ENCODE measurements at regions not wholly inside any gene's neighbourhood (a gene's known extent, or its start where the extent isn't known, plus 50 kb on each side); places are given as distances from the start of the nearest gene placed in this dataset.
"Not testable (repeated sequence)": the region's sequence is repeated elsewhere in the genome, so short reads cannot be mapped to it uniquely, and the experiment has no call there.

DNA sequence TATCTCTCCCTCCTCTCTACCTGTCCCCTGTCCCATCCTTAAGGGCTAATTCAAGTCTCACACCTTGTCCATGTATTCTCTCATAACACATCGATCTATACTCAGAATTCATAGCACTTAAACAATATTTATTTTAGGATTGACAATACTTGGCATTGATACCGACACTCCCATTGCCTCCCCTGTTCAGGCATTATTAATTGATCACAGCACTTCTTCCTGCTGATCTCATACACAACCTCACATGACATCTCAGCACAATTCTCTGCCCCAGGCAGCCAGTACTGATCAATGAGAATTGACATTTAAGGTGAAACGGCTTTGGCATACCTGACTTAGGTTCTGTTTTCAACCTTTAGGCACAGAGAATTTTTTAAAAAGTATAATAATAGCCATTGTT is 582.4 kb upstream of the BRINP1 start:
- CTCF ChIA-PET: no interaction called here

DNA sequence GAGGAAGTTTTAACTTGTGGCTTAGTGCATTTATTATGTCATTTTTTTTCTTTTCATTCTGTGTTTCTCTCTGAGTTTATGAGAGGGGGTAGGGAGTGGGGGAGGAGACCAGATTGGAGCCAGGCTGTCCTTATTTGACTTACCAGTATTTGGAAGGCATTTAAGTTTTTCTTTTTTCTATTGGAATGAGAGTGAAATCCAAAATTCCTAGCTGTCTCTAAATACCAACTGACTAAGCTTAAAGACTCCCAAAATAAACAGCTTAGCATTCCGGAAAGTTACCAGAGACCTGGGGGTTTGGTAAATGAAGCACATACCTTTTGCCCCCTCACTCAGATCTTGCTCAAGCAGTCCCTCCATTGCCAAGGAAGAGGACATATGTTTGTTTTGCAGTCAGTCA is 581.9 kb upstream of the BRINP1 start:
- ChIA-PET CTCF (no interaction called here), POLR2A (no interaction called here)

More for the DNA sequence above, 582.4 kb upstream of the BRINP1 start:
- POLR2A ChIA-PET: no interaction called here

DNA sequence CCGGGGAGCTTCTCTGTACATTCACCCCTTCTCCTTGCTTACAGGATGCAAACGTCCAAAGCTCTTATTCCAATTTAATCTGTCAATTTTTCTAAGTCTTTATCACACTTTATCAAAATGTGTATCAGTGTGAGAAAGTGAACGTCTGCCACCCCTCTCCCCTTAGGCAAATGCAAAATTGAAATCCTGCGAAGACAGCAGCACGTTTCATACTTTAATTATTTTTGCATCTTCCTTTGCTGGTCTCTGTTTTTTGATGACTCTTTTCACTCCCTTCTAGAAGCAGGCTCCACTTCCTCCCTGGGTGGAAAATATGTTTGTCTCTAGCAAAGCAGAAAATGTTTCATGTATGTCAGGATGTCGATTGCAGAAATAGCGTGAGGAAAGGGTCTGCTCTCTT is 576.5 kb upstream of the BRINP1 start:
- ChIA-PET CTCF (no interaction called here), POLR2A (no interaction called here)

DNA sequence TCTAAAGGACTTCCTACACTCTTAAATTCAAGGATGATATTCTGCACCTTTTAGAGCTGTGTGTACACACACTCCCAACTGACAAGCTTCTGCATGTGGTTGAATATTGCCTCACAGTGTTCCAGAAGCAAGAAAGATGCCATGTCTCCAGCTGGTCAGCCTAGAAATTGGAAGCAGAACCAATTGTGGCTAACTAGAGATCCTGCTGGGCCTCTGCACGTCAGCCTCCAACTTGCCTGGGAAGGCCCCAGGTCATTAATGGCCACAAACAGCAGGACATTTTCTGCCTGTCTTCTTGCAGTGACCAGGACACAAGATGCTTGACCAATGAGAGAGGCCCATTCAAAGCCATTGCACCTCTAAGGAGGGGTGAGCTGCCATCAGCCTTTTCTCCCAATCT is 571.9 kb upstream of the BRINP1 start:
- ChIA-PET CTCF (no interaction called here), POLR2A (no interaction called here)

DNA sequence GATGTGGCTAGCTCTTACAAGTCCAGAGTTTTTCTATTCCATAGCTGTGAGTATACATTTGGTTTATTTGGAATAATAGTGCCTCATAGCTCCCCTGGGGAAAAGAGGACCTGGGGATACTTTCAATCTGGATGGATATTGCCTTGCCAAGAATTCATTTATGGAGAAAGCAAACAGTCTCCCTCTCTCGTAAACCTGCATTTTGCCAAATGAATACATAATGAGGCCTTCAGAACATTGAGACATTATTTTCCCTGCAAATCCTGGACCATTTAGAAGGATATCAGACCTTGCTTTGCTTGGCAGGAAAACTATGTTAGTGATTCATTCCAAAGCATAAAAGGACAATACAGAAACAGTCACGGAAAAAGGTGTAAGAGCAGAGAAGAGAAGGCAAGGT is 569.6 kb upstream of the BRINP1 start:
- POLR2A ChIA-PET: no interaction called here
- CTCF ChIA-PET: no interaction called here

DNA sequence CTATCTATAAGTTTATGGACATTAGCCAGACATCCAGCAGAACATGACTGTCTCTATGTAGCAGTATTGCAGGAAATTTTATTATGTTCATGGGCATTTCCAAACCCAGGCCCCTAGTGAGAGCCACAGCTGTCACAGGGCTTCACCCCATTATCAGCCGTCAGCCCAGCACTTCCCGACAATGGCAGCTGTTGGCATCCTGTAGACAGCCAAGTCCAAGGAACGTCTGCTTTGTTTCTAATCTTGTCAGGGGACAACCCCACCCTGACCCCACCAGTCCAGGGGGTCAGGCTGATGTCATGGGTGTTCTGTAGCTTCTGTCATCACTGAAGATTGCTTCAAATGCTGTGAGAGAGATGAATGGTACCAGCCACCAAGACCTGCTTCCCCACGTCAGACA is 565.3 kb upstream of the BRINP1 start:
- CTCF ChIA-PET: no interaction called here
- POLR2A ChIA-PET: no interaction called here

DNA sequence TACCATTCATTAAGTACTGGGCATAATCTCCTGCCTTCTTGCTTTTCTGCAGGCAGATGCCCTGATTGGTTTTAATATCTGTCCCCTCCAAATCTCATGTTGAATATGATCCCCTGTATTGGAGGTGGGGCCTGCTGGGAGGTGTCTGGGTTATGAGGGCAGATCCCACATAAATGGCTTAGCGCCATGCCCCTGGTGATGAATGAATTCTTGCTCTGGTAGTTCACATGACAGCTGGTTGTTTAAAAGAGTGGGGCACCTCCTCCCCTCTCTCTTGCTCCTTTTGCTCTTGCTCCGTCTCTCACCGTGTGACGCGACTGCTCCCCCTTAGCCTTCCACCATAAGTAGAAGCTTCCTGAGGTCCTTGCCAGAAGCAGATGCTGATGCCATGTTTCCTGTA is 564.0 kb upstream of the BRINP1 start:
- ChIA-PET CTCF (no interaction called here), POLR2A (no interaction called here)

DNA sequence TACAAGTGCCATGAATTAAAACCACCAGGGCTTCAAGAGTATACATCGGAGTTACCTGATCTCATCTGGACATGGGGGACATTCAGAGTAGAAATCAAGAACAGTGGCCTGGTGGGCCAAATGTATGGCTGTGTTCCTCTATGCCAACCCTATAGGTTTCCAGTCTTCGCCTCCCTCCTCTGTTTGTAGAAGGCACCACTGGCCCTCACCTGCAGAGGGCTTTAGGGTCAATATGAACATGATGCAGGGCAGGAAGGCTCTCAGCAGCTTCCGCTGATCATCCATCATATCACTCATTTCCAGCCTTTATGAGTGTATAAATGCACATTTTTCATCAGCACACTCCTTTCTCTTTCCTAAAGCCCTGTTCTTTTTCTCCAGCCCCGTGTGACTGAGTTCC is 555.5 kb upstream of the BRINP1 start:
- ChIA-PET POLR2A (no interaction called here), CTCF (no interaction called here)

DNA sequence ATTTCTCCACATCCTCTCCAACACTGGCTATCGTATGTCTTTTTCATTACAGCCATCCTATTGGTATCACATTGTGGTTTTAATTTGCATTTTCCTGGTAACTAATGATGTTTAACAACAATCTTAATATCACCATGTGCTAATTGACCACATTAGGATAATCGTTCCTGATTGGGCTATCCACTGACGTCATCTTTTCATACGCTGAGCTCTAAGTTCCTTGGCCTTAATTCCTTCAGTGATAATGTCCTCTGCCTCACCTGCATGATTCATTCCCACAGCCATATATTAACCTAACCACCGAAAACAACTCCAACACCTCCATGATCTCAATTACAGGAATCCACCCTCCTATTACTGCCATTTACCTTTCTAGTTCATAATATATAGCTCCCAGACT is 547.9 kb upstream of the BRINP1 start:
- POLR2A ChIA-PET: no interaction called here

DNA sequence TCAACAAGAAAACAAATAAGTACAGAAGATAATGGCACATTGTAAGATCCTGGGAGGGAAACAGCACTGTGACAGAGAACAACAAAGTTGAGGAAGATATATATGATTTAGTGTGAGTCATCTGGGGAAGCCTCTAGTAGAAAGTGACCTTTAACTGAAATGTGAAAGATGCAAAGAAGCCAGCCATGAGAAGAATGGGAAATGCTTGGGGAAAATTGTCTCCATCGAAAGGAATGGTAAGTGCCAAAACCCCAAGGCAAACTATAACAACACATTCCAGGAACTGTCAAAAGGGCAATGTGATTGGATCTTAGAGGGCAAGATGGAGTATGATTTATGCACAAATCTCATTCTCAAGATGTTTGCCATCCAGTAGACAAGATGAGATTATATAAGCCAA is 537.8 kb upstream of the BRINP1 start:
- ChIA-PET CTCF (no interaction called here), POLR2A (no interaction called here)

More for the DNA sequence above, 547.9 kb upstream of the BRINP1 start:
- CTCF ChIA-PET: no interaction called here

DNA sequence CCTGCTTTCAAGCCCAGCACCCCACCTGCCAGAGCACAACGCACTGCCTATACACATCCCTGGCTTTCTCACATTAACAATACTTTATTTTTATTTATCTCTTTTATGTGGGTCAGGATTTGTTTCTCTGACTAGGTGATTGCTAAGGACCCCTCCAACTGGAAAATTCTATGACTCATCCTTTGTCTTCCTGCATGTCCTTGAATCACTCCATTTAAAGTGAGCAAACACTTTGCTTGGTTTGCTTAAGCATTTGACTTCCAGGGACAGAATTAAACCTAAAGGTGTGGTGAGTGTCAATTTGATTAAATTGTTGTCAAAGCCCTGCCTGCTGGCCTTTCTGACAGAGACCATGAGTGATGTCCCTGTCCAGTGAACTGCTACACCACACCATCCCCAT is 536.5 kb upstream of the BRINP1 start:
- ChIA-PET POLR2A (no interaction called here), CTCF (interaction anchor here (0.6 kb wide), 1 partner anchor 233 kb away, joined by 3 read pairs; no protein-coding TSS in a partner anchor)

DNA sequence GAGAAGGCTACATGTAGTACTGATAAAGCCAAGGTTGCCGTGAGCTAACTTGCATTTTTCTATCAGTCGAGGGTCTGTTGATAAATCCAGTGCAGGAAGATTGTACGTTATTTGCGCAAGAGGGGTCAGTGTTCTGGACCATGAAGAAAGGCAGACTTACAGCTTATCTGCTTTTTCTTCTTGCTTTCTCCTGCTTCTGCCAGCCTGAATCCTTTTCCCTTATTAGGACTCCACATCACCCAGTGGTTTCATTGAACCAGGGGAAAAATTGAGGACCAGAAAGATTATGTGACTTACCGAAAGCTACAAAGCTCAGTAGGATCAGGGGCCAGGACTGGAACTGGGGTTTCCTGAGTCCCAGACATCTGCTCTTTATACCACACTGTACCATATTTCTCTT is 534.6 kb upstream of the BRINP1 start:
- CTCF ChIA-PET: no interaction called here
- POLR2A ChIA-PET: no interaction called here

DNA sequence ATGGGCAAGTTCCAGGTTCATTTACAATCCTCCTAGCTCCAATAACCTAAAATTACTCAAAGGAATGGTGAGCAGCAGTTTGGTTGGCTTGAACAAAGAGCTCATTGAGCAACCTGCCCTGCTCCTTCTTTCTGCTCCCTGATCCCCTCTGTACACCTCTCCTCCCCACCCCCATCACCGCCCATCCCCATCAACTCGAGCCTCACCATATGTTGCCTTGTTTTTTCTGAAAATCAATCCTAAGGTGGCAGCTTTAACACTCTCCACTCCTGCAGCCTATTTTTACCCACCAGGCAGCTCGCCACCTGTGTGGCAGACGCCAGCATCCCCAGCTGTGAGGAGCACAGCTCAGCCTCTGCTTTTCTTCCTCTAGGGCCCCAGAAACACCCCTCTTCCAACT is 533.4 kb upstream of the BRINP1 start:
- POLR2A ChIA-PET: no interaction called here
- CTCF ChIA-PET: no interaction called here

DNA sequence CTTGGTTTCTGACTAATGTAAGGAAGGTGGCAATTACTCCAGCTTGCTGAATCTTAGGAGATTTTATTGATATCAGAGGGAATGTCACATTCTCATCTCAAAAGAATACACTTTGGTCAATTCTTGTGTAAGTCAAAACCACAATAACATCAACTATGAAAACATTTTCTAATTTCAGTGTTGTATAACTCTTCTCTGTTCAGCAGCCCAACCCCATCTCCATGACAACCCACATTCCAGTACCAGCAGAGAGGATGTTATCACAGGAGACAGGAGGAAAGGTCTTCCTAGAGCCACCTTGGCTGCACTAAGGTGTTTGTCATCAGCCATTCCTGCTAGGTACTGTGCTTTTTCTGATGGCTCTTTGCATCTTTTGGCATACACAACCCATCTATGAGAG is 529.1 kb upstream of the BRINP1 start:
- CTCF ChIA-PET: no interaction called here
- POLR2A ChIA-PET: no interaction called here

DNA sequence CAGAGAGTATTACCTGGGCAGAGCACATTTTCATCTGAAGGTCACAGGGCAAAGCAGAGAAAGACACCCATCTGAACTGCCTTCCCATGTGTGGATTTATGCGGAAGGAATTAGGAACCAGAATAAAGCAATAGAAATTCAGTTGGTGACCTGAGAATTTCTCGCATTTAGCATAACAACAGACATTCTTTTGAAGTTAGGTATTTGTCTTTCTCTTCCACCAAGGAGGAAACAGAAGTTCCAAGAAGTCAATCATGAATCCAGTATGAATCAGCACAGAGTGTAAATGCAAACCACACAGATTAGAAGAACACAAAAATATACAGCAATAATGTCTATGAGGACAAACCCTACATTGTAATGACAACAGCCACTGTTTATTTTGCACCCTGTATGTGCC is 515.2 kb upstream of the BRINP1 start:
- CTCF ChIA-PET: no interaction called here
- POLR2A ChIA-PET: no interaction called here

DNA sequence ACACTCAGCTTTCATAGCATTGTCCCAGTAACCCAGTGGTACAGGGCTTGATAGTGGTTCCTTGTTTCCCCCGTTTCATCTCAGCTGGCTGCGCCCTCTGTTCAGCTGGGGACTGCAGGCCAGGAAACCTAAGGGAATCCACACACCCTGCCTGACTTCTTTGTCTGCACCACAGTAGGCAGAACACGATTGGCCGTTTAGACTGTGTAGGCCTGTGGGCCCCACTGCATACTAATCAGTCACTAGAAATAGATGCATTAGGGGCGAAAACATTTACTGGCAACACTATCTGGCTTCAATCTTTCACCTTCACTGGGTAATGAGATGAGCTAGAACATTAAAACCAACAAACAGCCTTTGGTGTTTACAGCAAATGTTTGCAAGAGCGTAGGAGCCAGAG is 512.7 kb upstream of the BRINP1 start:
- ChIA-PET POLR2A (no interaction called here), CTCF (no interaction called here)

DNA sequence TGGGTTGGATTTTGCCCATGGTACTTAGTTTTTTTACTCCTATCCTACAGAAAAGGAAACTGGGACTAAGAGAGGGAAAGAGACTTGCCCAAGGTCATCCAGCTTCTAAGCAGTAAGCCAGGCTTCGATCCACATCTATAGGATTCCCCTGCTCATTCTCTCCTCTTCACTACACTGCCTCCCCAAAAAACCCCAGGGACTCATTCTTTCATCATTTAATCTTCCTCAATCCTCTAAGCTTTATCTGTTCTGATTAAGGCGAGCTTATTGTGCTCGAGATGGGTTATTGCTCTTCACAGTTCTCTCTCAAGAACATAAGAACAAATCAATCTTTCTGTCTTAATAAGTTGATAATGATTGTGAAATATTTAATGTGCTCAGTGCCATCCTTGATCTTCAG is 511.1 kb upstream of the BRINP1 start:
- POLR2A ChIA-PET: no interaction called here
- CTCF ChIA-PET: no interaction called here

DNA sequence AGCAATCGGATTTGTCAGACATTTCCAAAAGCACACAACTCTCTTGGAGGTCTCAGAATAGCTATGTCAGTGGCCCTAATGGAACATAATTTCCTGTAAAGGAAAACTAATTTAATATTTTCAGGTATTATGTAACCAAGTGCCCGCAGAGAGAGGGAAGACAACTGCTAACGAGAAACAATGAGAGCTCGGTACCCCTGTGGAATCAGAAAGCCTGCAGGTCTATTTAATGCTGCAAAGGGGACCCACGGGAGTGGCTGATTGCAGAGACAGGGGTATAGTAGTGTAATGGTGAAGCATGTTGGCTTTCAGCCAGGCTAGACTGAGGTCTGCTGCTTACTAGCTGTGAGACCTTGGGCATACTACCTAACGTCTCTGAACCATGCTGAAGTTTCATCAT is 508.1 kb upstream of the BRINP1 start:
- CTCF ChIA-PET: no interaction called here
- POLR2A ChIA-PET: no interaction called here

DNA sequence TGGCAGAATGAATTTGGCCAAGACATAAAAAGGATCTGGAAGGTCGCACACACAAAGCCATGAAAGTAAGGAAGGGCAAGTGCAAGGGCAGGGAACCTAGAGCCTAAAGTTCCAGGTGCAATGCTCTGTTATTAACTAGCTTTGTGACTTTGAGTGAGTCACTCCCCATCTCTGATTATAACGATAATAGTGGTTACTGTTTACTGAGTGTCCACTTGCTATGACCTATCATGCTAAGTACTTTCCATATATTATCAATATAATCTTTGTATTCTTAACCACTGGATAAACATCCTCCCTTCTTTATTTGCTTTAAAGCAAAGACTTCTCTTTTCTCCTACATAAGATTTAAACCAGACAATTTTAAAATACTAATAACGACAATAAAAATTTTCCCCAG is 504.6 kb upstream of the BRINP1 start:
- CTCF ChIA-PET: no interaction called here
- POLR2A ChIA-PET: no interaction called here

DNA sequence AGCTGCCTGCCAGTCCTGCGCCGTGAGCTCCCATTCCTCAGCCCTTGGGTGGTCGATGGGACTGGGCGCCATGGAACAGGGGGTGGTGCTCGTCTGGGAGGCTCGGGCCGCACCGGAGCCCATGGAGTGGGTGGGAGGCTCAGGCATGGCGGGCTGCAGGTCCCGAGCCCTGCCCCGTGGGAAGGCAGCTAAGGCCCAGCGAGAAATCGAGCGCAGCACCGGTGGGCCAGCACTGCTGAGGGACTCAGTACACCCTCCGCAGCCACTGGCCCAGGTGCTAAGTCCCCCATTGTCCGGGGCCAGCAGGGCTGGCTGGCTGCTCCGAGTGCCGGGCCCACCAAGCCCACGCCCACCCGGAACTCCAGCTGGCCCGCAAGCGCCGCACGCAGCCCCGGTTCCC is 501.0 kb upstream of the BRINP1 start:
- CTCF ChIA-PET, POLR2A ChIA-PET: not testable (repeated sequence)

DNA sequence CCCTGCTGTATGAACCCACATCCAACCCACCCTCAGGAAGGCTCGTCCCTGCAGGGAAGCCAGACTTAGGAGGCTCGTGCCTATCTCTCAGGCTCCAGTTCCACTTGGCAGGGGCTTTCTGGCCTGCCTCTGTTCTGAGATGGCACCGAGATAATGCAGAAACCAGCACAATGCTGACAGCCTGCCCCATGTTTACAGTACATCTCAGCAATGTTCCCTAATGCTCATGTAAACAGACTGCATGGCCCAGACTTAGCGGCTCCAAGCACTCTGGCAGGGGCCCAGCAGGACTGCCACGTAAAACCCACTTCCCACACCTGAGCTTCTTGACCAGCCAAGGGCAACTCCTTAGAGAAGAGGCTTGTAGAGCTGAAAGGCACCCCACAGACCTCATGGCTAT is 499.5 kb upstream of the BRINP1 start:
- POLR2A ChIA-PET: no interaction called here
- CTCF ChIA-PET: no interaction called here

DNA sequence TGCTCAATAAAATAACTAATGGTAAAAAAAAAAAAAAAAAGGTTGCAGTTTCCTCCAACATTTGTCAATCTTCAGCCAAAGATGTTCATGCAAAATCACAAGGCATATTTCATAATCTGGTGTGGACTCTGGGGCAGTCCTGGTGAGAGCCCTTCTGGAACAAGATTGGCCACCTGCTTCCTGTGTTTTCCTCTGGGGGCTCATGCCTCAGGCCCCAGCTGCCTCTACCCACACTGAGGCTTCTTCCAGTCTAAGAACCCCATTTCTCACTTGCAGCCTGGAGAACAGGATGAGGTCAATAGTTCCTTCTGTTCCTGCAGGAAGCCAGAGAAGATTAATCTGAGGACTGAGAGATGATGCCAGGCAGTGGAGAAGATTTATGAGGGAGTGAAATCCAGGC is 492.6 kb upstream of the BRINP1 start:
- ChIA-PET POLR2A (no interaction called here), CTCF (no interaction called here)

DNA sequence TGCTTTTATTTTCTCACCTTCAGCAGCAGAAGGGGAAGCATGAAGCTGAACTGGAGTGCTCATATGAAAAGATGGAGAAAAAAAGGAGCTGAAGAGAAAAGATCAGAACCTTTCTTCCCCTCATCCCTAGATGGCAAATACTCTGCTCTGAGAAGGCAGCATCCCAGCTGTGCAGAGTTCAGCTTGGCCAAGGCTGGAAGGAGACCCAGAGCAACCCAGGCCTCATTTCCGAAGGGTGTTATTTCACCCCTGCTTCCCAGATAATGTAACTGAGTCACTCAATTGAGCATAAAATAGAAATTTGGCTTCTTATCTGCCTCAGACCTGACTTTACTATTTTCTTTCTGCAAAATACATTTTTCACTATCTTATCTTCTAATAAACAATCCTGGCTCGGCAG is 489.9 kb upstream of the BRINP1 start:
- CTCF ChIA-PET: no interaction called here

DNA sequence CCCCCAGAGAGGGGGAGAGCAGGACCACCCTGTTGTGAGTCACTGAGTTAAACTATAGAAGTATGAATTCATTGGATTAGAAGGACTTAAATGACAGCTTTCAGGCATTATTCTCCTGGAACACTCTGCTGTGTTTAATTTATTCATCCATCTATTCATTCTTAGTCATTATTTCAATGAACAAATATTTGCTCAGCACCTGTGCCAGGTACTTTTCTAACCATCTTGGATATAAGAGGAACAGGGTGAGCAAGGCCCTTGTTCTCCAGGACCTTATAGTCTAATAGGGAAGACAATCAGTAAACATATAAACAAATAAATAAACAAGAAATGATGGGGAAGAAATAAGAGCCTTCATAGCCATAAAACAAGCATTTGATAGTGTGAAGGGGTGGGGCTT is 483.9 kb upstream of the BRINP1 start:
- ChIA-PET CTCF (no interaction called here), POLR2A (no interaction called here)

More for the DNA sequence above, 489.9 kb upstream of the BRINP1 start:
- POLR2A ChIA-PET: no interaction called here

Data from activated CD8-positive, alpha-beta memory T cell treated with anti-CD3 and anti-CD28 coated beads for 36 hours (primary cell).